H1 (cell line): ENCODE measurements at regions not wholly inside any gene's neighbourhood (a gene's known extent, or its start where the extent isn't known, plus 50 kb on each side); places are given as distances from the start of the nearest gene placed in this dataset.

Experiments
- CTCF ChIA-PET: fragments of 300-600 bp; sonication (Branson Sonifier 250); formaldehyde crosslinking; loops from one replicate; lab custom pipeline; 2021; ENCODE audit not compliant: partially characterized antibody; lab: Charles Lee
- POLR2A ChIA-PET: fragments of 300-600 bp; sonication (Branson Sonifier 250); formaldehyde crosslinking; loops from one replicate; lab custom pipeline; 2021; ENCODE audit warnings: inconsistent platforms; ENCODE audit not compliant: partially characterized antibody; lab: Charles Lee
- DNase-seq, 2 experiments: peaks; one replicate each; pipeline versions ENCODE4 v3.0.0 to v3.0.0-alpha.2; 2010 to 2022; ENCODE audit warnings: low spot score in 2 of 2, low read depth in 1 of 2, mixed read lengths in 1 of 2
- FAIRE-seq: peaks from 2 replicates; lab custom pipeline; 2011; peaks lifted over from hg19 to GRCh38; lab: Jason Lieb, UNC
- H2AFZ ChIP-seq: 2 replicates; pipeline ENCODE4 v1.8.1; 2012; ENCODE audit warnings: low read length, inconsistent platforms
- H2AK5ac ChIP-seq: 2 replicates; pipeline ENCODE4 v1.6.1; 2013; ENCODE audit warnings: low read depth, low read length
- H2BK120ac ChIP-seq: replicated peaks from 2 replicates; pipeline ENCODE3; 2013; ENCODE audit warnings: low read depth, low read length, inconsistent platforms
- H2BK12ac ChIP-seq: 2 replicates; pipeline ENCODE4 v1.6.1; 2013; ENCODE audit warnings: low read depth, low read length
- H2BK15ac ChIP-seq: 2 replicates; pipeline ENCODE4 v1.6.1; 2013; ENCODE audit warnings: low read length
- H2BK20ac ChIP-seq: 2 replicates; pipeline ENCODE4 v1.6.1; 2013; ENCODE audit warnings: low read length
- H2BK5ac ChIP-seq: 2 replicates; pipeline ENCODE4 v1.6.1; 2013; ENCODE audit warnings: low read depth, low read length
- H3K14ac ChIP-seq: 2 replicates; pipeline ENCODE4 v1.6.1; 2013; ENCODE audit warnings: inconsistent platforms; ENCODE audit not compliant: insufficient read length
- H3K18ac ChIP-seq: 2 replicates; pipeline ENCODE4 v1.6.1; 2013; ENCODE audit warnings: low read length; ENCODE audit errors: extremely low read depth
- H3K23ac ChIP-seq: 2 replicates; pipeline ENCODE4 v1.6.1; 2013; ENCODE audit warnings: inconsistent platforms; ENCODE audit not compliant: insufficient read length
- H3K23me2 ChIP-seq: 2 replicates; pipeline ENCODE4 v1.6.1; 2013; ENCODE audit warnings: low read depth, low read length
- H3K27ac ChIP-seq: 2 replicates; pipeline ENCODE4 v1.6.1; 2011; ENCODE audit warnings: low read depth, low read length, inconsistent platforms
- H3K27me3 ChIP-seq, 4 experiments: replicated peaks in 1 of 4; 1 replicate in 1 of 4; 2 replicates in 3 of 4; pipeline versions ENCODE4 v1.6.1 to v1.8.1; 2011 to 2013; ENCODE audit warnings: low read length in 3 of 4, mild to moderate bottlenecking in 3 of 4, inconsistent platforms in 2 of 4, mixed read lengths in 2 of 4, moderate library complexity in 1 of 4; ENCODE audit not compliant: control insufficient read depth in 3 of 4, insufficient read depth in 3 of 4; ENCODE audit errors: extremely low read depth in 1 of 4
- H3K36me3 ChIP-seq, 4 experiments: 2 replicates each; pipeline versions ENCODE4 v1.6.1 to v1.8.1; 2011 to 2013; ENCODE audit warnings: mild to moderate bottlenecking in 4 of 4, low read length in 3 of 4, moderate library complexity in 2 of 4, control low read depth in 1 of 4, inconsistent platforms in 1 of 4; ENCODE audit not compliant: insufficient read depth in 4 of 4, control insufficient read depth in 2 of 4
- H3K4ac ChIP-seq: replicated peaks from 2 replicates; pipeline ENCODE3; 2013; ENCODE audit warnings: low read length, low read depth, mixed read lengths, inconsistent platforms; ENCODE audit not compliant: insufficient read length
- H3K4me1 ChIP-seq, 4 experiments: replicated peaks in 1 of 4; 1 replicate in 1 of 4; 2 replicates in 3 of 4; pipeline versions ENCODE4 v1.6.1 to v1.8.1; 2011 to 2013; ENCODE audit warnings: low read length in 3 of 4, inconsistent platforms in 2 of 4, mixed read lengths in 1 of 4; ENCODE audit not compliant: insufficient read depth in 4 of 4, control insufficient read depth in 3 of 4
- H3K4me2 ChIP-seq, 2 experiments: 2 replicates each; pipeline versions ENCODE4 v1.6.1 to v1.8.1; 2011 to 2013; ENCODE audit warnings: low read depth in 2 of 2, low read length in 2 of 2, control low read depth in 1 of 2, inconsistent platforms in 1 of 2, mild to moderate bottlenecking in 1 of 2; ENCODE audit not compliant: insufficient read depth in 1 of 2
- H3K4me3 ChIP-seq, 4 experiments: fragments of 200-600, 300-600 bp in 1 of 4; sonication (generic), shearing (Covaris generic), sonication (Bioruptor Twin) in 1 of 4; 2 replicates each; pipeline versions ENCODE4 v1.5.1 to v1.8.1; 2011 to 2016; ENCODE audit warnings: low read length in 4 of 4, low read depth in 3 of 4, control low read depth in 2 of 4, inconsistent platforms in 2 of 4, mild to moderate bottlenecking in 2 of 4, mixed read lengths in 1 of 4, moderate library complexity in 1 of 4; ENCODE audit not compliant: insufficient read depth in 2 of 4; ENCODE audit errors: extremely low read depth in 1 of 4
- H3K56ac ChIP-seq: replicated peaks from 2 replicates; pipeline ENCODE3; 2013; ENCODE audit warnings: low read depth, mild to moderate bottlenecking, mixed read lengths, low read length, inconsistent platforms; ENCODE audit not compliant: insufficient read length
- H3K79me1 ChIP-seq: 2 replicates; pipeline ENCODE4 v1.6.1; 2013; ENCODE audit warnings: low read depth, low read length, control low read depth
- H3K79me2 ChIP-seq, 2 experiments: 2 replicates each; pipeline versions ENCODE4 v1.6.1 to v1.8.1; 2012 to 2013; ENCODE audit warnings: low read length in 2 of 2, mild to moderate bottlenecking in 2 of 2, inconsistent platforms in 1 of 2; ENCODE audit not compliant: insufficient read depth in 2 of 2, control insufficient read depth in 1 of 2
- H3K9ac ChIP-seq, 4 experiments: replicated peaks in 1 of 4; 1 replicate in 1 of 4; 2 replicates in 3 of 4; pipeline versions ENCODE4 v1.6.1 to v1.8.1; 2011 to 2013; ENCODE audit warnings: low read depth in 3 of 4, low read length in 3 of 4, control low read depth in 2 of 4, mild to moderate bottlenecking in 2 of 4, moderate library complexity in 2 of 4, inconsistent platforms in 1 of 4; ENCODE audit errors: extremely low read depth in 1 of 4
- H3K9me3 ChIP-seq, 2 experiments: 2 replicates each; pipeline versions ENCODE4 v1.6.1 to v1.8.1; 2012 to 2013; ENCODE audit warnings: mild to moderate bottlenecking in 2 of 2, moderate library complexity in 2 of 2, control low read depth in 1 of 2, inconsistent platforms in 1 of 2, low read depth in 1 of 2, low read length in 1 of 2, mixed read lengths in 1 of 2; ENCODE audit not compliant: insufficient read depth in 2 of 2
- H4K20me1 ChIP-seq, 2 experiments: replicated peaks in 1 of 2; 2 replicates each; pipeline versions ENCODE3 to v1.8.1; 2011 to 2013; ENCODE audit warnings: inconsistent platforms in 2 of 2, low read length in 2 of 2, mild to moderate bottlenecking in 1 of 2; ENCODE audit not compliant: insufficient read depth in 2 of 2, control insufficient read depth in 1 of 2
- H4K5ac ChIP-seq: 2 replicates; pipeline ENCODE4 v1.6.1; 2013; ENCODE audit warnings: low read length, low read depth, mixed read lengths, inconsistent platforms; ENCODE audit not compliant: insufficient read length
- H4K8ac ChIP-seq: 2 replicates; pipeline ENCODE4 v1.8.0; 2013; ENCODE audit warnings: mild to moderate bottlenecking, moderate library complexity, low read length, inconsistent platforms; ENCODE audit not compliant: insufficient read depth; ENCODE audit errors: extremely low read depth
- H4K91ac ChIP-seq: replicated peaks from 2 replicates; pipeline ENCODE3; 2013; ENCODE audit warnings: low read length, mixed read lengths, inconsistent platforms; ENCODE audit not compliant: insufficient read length
- ATF2 ChIP-seq: IDR thresholded peaks from 2 replicates; pipeline ENCODE4 v1.6.1; 2012; ENCODE audit warnings: low read length, inconsistent platforms
- BACH1 ChIP-seq: IDR thresholded peaks from 2 replicates; pipeline ENCODE4 v1.6.1; 2012; ENCODE audit warnings: low read length, improper control_type of control experiment
- BRCA1 ChIP-seq: IDR thresholded peaks from 2 replicates; pipeline ENCODE4 v1.6.1; 2012; ENCODE audit warnings: low read depth, low read length, improper control_type of control experiment
- CHD2 ChIP-seq: IDR thresholded peaks from 2 replicates; pipeline ENCODE4 v1.6.1; 2012; ENCODE audit warnings: low read length, improper control_type of control experiment
- EP300 ChIP-seq, 2 experiments: IDR thresholded peaks; 1 replicate in 1 of 2; 2 replicates in 1 of 2; pipeline ENCODE4 v1.6.1; 2011 to 2012; ENCODE audit warnings: low read depth in 2 of 2, low read length in 2 of 2, mild to moderate bottlenecking in 2 of 2, borderline replicate concordance in 1 of 2, inconsistent platforms in 1 of 2, moderate library complexity in 1 of 2
- EZH2 ChIP-seq: fragments of 200-600 bp; sonication (generic); IDR thresholded peaks from 2 replicates; pipeline ENCODE4 v1.7.1; 2012; ENCODE audit warnings: low read depth, mild to moderate bottlenecking, moderate library complexity, low read length, inconsistent platforms; ENCODE audit not compliant: severe bottlenecking
- GABPA ChIP-seq: IDR thresholded peaks from 2 replicates; pipeline ENCODE4 v1.6.1; 2011; ENCODE audit warnings: mild to moderate bottlenecking, low read length, moderate library complexity, borderline replicate concordance; ENCODE audit not compliant: insufficient read depth
- NANOG ChIP-seq: IDR thresholded peaks from 2 replicates; pipeline ENCODE4 v1.6.1; 2011; ENCODE audit warnings: low read length, low read depth, mild to moderate bottlenecking, inconsistent platforms; ENCODE audit not compliant: insufficient read depth, poor library complexity, severe bottlenecking
- NRF1 ChIP-seq: IDR thresholded peaks from 2 replicates; pipeline ENCODE4 v1.6.1; 2011; ENCODE audit warnings: mild to moderate bottlenecking, low read depth, low read length, improper control_type of control experiment
- RXRA ChIP-seq: IDR thresholded peaks from 2 replicates; pipeline ENCODE4 v1.6.1; 2011; ENCODE audit warnings: low read depth, mild to moderate bottlenecking, low read length, moderate library complexity; ENCODE audit not compliant: insufficient read depth
- SIRT6 ChIP-seq: IDR thresholded peaks from one replicate; pipeline ENCODE4 v1.7.1; 2012; ENCODE audit warnings: low read length, inconsistent platforms
- TAF1 ChIP-seq: IDR thresholded peaks from 2 replicates; pipeline ENCODE4 v1.6.1; 2011; ENCODE audit warnings: mild to moderate bottlenecking, low read depth, low read length
- WGBS, 2 experiments: shearing (Covaris generic) in 1 of 2; methylation state at CpG; one replicate each; pipeline versions ENCODE4 v1.1.6 to v1.1.7; 2013 to 2015; ENCODE audit warnings: low lambda C conversion rate in 2 of 2, mixed read lengths in 2 of 2, inconsistent platforms in 1 of 2, low coverage in 1 of 2, missing lambda C conversion rate in 1 of 2; ENCODE audit not compliant: insufficient replicate concordance in 2 of 2, insufficient coverage in 1 of 2, insufficient read length in 1 of 2; ENCODE audit errors: extremely low coverage in 1 of 2, missing lambda C conversion rate in 1 of 2; 5-methylcytosine and 5-hydroxymethylcytosine counted together

DNA sequence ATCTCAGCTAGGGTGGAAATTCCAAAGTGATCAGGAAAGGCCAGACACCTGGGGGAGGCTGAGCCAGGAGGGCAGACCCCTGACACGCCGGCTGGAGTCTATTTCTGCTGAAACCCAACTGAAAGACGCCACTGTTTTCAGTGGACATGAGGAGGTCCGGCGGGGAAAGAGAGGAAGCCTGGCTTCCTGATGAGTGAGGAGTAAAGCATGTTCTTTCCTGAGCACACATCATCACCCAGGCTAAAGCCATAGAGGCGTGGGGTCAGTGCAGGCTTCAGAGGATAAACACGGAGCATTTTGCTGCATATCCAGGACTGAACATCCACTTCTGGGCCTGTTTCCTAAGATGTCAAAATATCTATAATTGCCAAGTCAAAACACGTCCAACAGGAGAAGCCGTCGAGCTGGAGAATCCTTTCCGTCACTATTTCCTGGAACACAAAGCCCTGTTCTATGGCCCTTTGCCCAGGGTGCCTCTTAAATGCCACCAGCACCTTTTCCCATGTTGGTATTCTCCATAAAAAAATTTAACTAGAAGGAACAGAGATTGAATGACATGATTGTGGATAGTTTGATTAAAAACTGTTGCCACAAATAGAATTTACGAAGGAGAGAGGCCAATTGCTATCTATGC, 597.9 kb upstream of the ADAMTS16 start:
- no peak overlapping the region for H4K5ac ChIP-seq
- DNase-seq (no peak), FAIRE-seq (no peak)
- H2AFZ ChIP-seq = no peak overlapping the region
- WGBS, 2 experiments = 90% methylated on average over 12 of the region's 12 CpGs; no CpG with 5 or more reads in 1 of the 2 experiments
- H3K9me3 ChIP-seq = no peaks in the 10 kb centered on the region
- ChIA-PET CTCF (interaction anchor here (1.3 kb wide), 1 partner anchor 8 kb away, joined by 4 read pairs; no protein-coding TSS in a partner anchor), POLR2A (no interaction called here)
- no peaks in the 10 kb centered on the region for H4K20me1 ChIP-seq
- no peak overlapping the region for H3K56ac ChIP-seq
- H2BK5ac ChIP-seq = no peak overlapping the region
- H3K27ac ChIP-seq = no peak overlapping the region
- H3K4ac ChIP-seq = no peak overlapping the region
- H4K8ac ChIP-seq = no peak overlapping the region
- H3K36me3 ChIP-seq = no peaks in the 10 kb centered on the region
- no peak overlapping the region for H2AK5ac ChIP-seq
- H3K23me2 ChIP-seq = no peaks in the 10 kb centered on the region
- no peak overlapping the region for H3K14ac ChIP-seq
- no peak overlapping the region for H3K4me2 ChIP-seq
- no peak overlapping the region; a peak in 1 of 7 replicates for H3K9ac ChIP-seq
- H2BK120ac ChIP-seq = no peak overlapping the region
- no peak overlapping the region for H3K18ac ChIP-seq
- no peaks in the 10 kb centered on the region for H3K27me3 ChIP-seq
- H2BK20ac ChIP-seq = no peak overlapping the region
- no peak overlapping the region for H2BK12ac ChIP-seq
- peaks cover 0 to 7% (median 2%) of the 10 kb centered on the region in 4 experiments; a peak in 2 of 7 replicates for H3K4me1 ChIP-seq
- no peak overlapping the region for H2BK15ac ChIP-seq
- no peak overlapping the region for H4K91ac ChIP-seq
- H3K79me1 ChIP-seq = no peaks in the 10 kb centered on the region
- H3K23ac ChIP-seq = no peak overlapping the region
- no peaks in the 10 kb centered on the region for H3K79me2 ChIP-seq
- H3K4me3 ChIP-seq = no peak overlapping the region
- no peak for TF ChIP-seq EZH2
- TF ChIP-seq EP300 (IDR thresholded peaks at IDR 0.05; ENCODE audit: borderline replicate concordance in 1 of 2, low read depth in 2 of 2, low read length in 2 of 2) = no peak
- TF ChIP-seq RXRA = no peak
- no peak for TF ChIP-seq ATF2
- TF ChIP-seq CHD2 = no peak
- TF ChIP-seq BRCA1 = no peak
- TF ChIP-seq NRF1 = no peak
- no peak for TF ChIP-seq SIRT6
- no peak for TF ChIP-seq GABPA
- TF ChIP-seq TAF1 = no peak
- no peak for TF ChIP-seq NANOG
- TF ChIP-seq BACH1 = no peak
